ENCODE measurements at regions not wholly inside any gene's neighbourhood (a gene's known extent, or its start where the extent isn't known, plus 50 kb on each side); places are given as distances from the start of the nearest gene placed in this dataset.

GRCh38 chr11:97645736-97646135 is 1255.9 kb downstream of the JRKL start:
- TF ChIP-seq CTCF (IDR thresholded peaks at IDR 0.05; ENCODE audit: extremely low read depth in 1 of 2, insufficient read depth in 1 of 2, low read depth in 1 of 2, low read length in 2 of 2): no peak
- TF ChIP-seq, protein P1, sequence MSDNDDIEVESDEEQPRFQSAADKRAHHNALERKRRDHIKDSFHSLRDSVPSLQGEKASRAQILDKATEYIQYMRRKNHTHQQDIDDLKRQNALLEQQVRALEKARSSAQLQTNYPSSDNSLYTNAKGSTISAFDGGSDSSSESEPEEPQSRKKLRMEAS (IDR thresholded peaks at IDR 0.05; ENCODE audit: insufficient read depth, insufficient read length): no peak
- no peak for TF ChIP-seq POLR2A (IDR thresholded peaks at IDR 0.05; ENCODE audit: low read depth, low read length)
- no peak for TF ChIP-seq EZH2 (IDR thresholded peaks at IDR 0.05; ENCODE audit: borderline replicate concordance, low read depth, low read length, severe bottlenecking)
- TF ChIP-seq POLR2AphosphoS5 (IDR thresholded peaks at IDR 0.05; ENCODE audit: insufficient read depth, low read depth, low read length): no peak
- TF ChIP-seq JUN (IDR thresholded peaks at IDR 0.05; ENCODE audit: borderline replicate concordance, insufficient read depth, insufficient read length, low read depth): no peak

All from endothelial cell of umbilical vein (primary cell).